ENCODE measurements at regions not wholly inside any gene's neighbourhood (a gene's known extent, or its start where the extent isn't known, plus 50 kb on each side); places are given as distances from the start of the nearest gene placed in this dataset.

- Histone ChIP-seq H3K9me3 (ENCODE audit: insufficient read depth, low read depth, low read length) (peaks cover 4% of the 10 kb centered on the region), H3K27ac (ENCODE audit: low read depth, low read length) (no peak overlapping the region), H3K4me2 (ENCODE audit: low read length) (no peak overlapping the region), H3K27me3 (ENCODE audit: insufficient read depth, low read length) (no peaks in the 10 kb centered on the region), H4K20me1 (ENCODE audit: insufficient read depth, low read length) (no peaks in the 10 kb centered on the region), H3K36me3 (ENCODE audit: insufficient read depth, low read length) (no peaks in the 10 kb centered on the region), H3K9ac (ENCODE audit: low read length) (no peak overlapping the region), H3K4me1 (ENCODE audit: insufficient read depth, low read length) (no peaks in the 10 kb centered on the region), H3K79me2 (ENCODE audit: insufficient read depth, low read length) (no peaks in the 10 kb centered on the region), H2AFZ (ENCODE audit: low read depth, low read length) (no peak overlapping the region), H3K4me3 (ENCODE audit: insufficient read depth, low read depth, low read length) (no peak overlapping the region)
- FAIRE-seq (no peak), DNase-seq (ENCODE audit: low read depth) (no peak)
- Mint-ChIP-seq H3K9me3 (ENCODE audit: unreplicated experiment) (peaks cover 7% of the 10 kb centered on the region), H3K36me3 (ENCODE audit: low read depth, unreplicated experiment) (no peaks in the 10 kb centered on the region), H3K4me1 (ENCODE audit: low read depth, unreplicated experiment) (no peaks in the 10 kb centered on the region), H3K4me3 (ENCODE audit: unreplicated experiment) (no peak overlapping the region), H3K27me3 (ENCODE audit: low read depth, unreplicated experiment) (peaks cover 6% of the 10 kb centered on the region), H3K27ac (ENCODE audit: unreplicated experiment) (no peak overlapping the region)
- TF ChIP-seq EZH2 (IDR thresholded peaks at IDR 0.05; ENCODE audit: insufficient read depth, low read length) (no peak), CTCF (IDR thresholded peaks at IDR 0.05; ENCODE audit: insufficient read depth, low read depth, low read length) (no peak)
These were observed 579.2 kb downstream of the BCL11B start for GRCh38 chr14:98692832-98693231.

DNA sequence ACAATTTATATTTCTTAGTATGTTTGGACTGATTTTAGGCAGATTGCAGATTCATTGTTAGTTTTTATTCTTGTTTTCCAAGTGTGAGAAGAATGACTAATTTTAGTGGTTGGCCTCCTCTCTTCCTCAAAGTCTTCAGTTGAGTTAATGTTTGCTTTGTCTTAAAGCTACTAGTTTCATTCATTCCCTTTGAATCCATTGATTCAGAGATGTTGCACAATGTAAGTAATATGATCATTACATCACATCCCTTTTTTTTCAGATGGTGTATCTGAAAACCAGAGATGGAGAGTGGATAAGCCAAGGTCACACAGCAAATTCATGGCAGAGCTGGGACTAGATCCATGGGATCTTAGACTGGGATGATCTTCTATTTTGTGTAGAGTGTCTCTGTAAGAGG lies 577.5 kb downstream of the BCL11B start:
- no peaks in the 10 kb centered on the region for H3K4me1 Mint-ChIP-seq (ENCODE audit: low read depth, unreplicated experiment)
- H3K4me3 Mint-ChIP-seq (ENCODE audit: unreplicated experiment): no peak overlapping the region
- H3K4me1 ChIP-seq (ENCODE audit: insufficient read depth, low read length): no peaks in the 10 kb centered on the region
- H3K79me2 ChIP-seq (ENCODE audit: insufficient read depth, low read length): no peaks in the 10 kb centered on the region
- no peak overlapping the region for H3K27ac Mint-ChIP-seq (ENCODE audit: unreplicated experiment)
- H3K27ac ChIP-seq (ENCODE audit: low read depth, low read length): no peak overlapping the region
- DNase-seq (ENCODE audit: low read depth) (no peak), FAIRE-seq (no peak)
- no peak overlapping the region for H3K4me3 ChIP-seq (ENCODE audit: insufficient read depth, low read depth, low read length)
- H3K36me3 Mint-ChIP-seq (ENCODE audit: low read depth, unreplicated experiment): no peaks in the 10 kb centered on the region
- H3K9ac ChIP-seq (ENCODE audit: low read length): no peak overlapping the region
- H4K20me1 ChIP-seq (ENCODE audit: insufficient read depth, low read length): no peaks in the 10 kb centered on the region
- H3K36me3 ChIP-seq (ENCODE audit: insufficient read depth, low read length): no peaks in the 10 kb centered on the region
- no peak overlapping the region for H3K4me2 ChIP-seq (ENCODE audit: low read length)
- peaks cover 4% of the 10 kb centered on the region for H3K9me3 ChIP-seq (ENCODE audit: insufficient read depth, low read depth, low read length)
- peaks cover 7% of the 10 kb centered on the region for H3K27me3 Mint-ChIP-seq (ENCODE audit: low read depth, unreplicated experiment)
- TF ChIP-seq CTCF (IDR thresholded peaks at IDR 0.05; ENCODE audit: insufficient read depth, low read depth, low read length) (no peak), EZH2 (IDR thresholded peaks at IDR 0.05; ENCODE audit: insufficient read depth, low read length) (no peak)
- no peak overlapping the region for H2AFZ ChIP-seq (ENCODE audit: low read depth, low read length)
- peaks cover 7% of the 10 kb centered on the region for H3K9me3 Mint-ChIP-seq (ENCODE audit: unreplicated experiment)
- H3K27me3 ChIP-seq (ENCODE audit: insufficient read depth, low read length): no peaks in the 10 kb centered on the region

GRCh38 chr14:98695809-98696208 lies 576.2 kb downstream of the BCL11B start:
- Histone ChIP-seq H3K27ac (ENCODE audit: low read depth, low read length) (no peak overlapping the region), H3K27me3 (ENCODE audit: insufficient read depth, low read length) (no peaks in the 10 kb centered on the region), H3K4me2 (ENCODE audit: low read length) (no peak overlapping the region), H2AFZ (ENCODE audit: low read depth, low read length) (no peak overlapping the region), H3K4me3 (ENCODE audit: insufficient read depth, low read depth, low read length) (no peak overlapping the region), H3K9me3 (ENCODE audit: insufficient read depth, low read depth, low read length) (peaks cover 4% of the 10 kb centered on the region), H4K20me1 (ENCODE audit: insufficient read depth, low read length) (no peaks in the 10 kb centered on the region), H3K36me3 (ENCODE audit: insufficient read depth, low read length) (no peaks in the 10 kb centered on the region), H3K79me2 (ENCODE audit: insufficient read depth, low read length) (no peaks in the 10 kb centered on the region), H3K9ac (ENCODE audit: low read length) (no peak overlapping the region), H3K4me1 (ENCODE audit: insufficient read depth, low read length) (no peaks in the 10 kb centered on the region)
- Mint-ChIP-seq H3K27me3 (ENCODE audit: low read depth, unreplicated experiment) (peaks cover 16% of the 10 kb centered on the region), H3K4me3 (ENCODE audit: unreplicated experiment) (no peak overlapping the region), H3K36me3 (ENCODE audit: low read depth, unreplicated experiment) (no peaks in the 10 kb centered on the region), H3K4me1 (ENCODE audit: low read depth, unreplicated experiment) (no peaks in the 10 kb centered on the region), H3K9me3 (ENCODE audit: unreplicated experiment) (peaks cover 7% of the 10 kb centered on the region), H3K27ac (ENCODE audit: unreplicated experiment) (no peak overlapping the region)
- TF ChIP-seq CTCF (IDR thresholded peaks at IDR 0.05; ENCODE audit: insufficient read depth, low read depth, low read length) (no peak), EZH2 (IDR thresholded peaks at IDR 0.05; ENCODE audit: insufficient read depth, low read length) (no peak)
- DNase-seq (ENCODE audit: low read depth) (no peak), FAIRE-seq (no peak)

All from astrocyte (in vitro differentiated cells and primary cell).